Hepatocyte (in vitro differentiated cells): ENCODE measurements at regions not wholly inside any gene's neighbourhood (a gene's known extent, or its start where the extent isn't known, plus 50 kb on each side); places are given as distances from the start of the nearest gene placed in this dataset.

Experiments used
- DNase-seq: peaks from one replicate; pipeline ENCODE4 v3.0.0-alpha.2; 2016; ENCODE audit warnings: low spot score
- H2AFZ ChIP-seq: fragments of 200-600 bp; sonication (generic); 2 replicates; pipeline ENCODE4 v1.6.0; 2016; ENCODE audit warnings: antibody characterized with exemption, mild to moderate bottlenecking
- H3K27ac ChIP-seq: fragments of 200-600 bp; sonication (generic); 2 replicates; pipeline ENCODE4 v1.5.1; 2016; ENCODE audit warnings: mild to moderate bottlenecking
- H3K27me3 ChIP-seq: fragments of 200-600 bp; sonication (generic); 2 replicates; pipeline ENCODE4 v1.6.1; 2016
- H3K36me3 ChIP-seq: fragments of 200-600 bp; sonication (generic); replicated peaks from 2 replicates; pipeline ENCODE4 v1.5.1; 2016; ENCODE audit warnings: low read depth; ENCODE audit not compliant: insufficient read depth
- H3K4me1 ChIP-seq: fragments of 200-600 bp; sonication (generic); 2 replicates; pipeline ENCODE4 v1.5.1; 2016; ENCODE audit warnings: mild to moderate bottlenecking, moderate library complexity; ENCODE audit not compliant: insufficient read depth
- H3K4me2 ChIP-seq: fragments of 200-600 bp; sonication (generic); 2 replicates; pipeline ENCODE4 v1.6.0; 2016
- H3K4me3 ChIP-seq: fragments of 200-600 bp; sonication (generic); 2 replicates; pipeline ENCODE4 v1.5.1; 2016; ENCODE audit warnings: mild to moderate bottlenecking
- H3K79me2 ChIP-seq: fragments of 200-600 bp; sonication (generic); 2 replicates; pipeline ENCODE4 v1.6.0; 2017; ENCODE audit warnings: mild to moderate bottlenecking
- H3K9me2 ChIP-seq: fragments of 200-600 bp; sonication (generic); replicated peaks from 2 replicates; pipeline ENCODE4 v1.6.0; 2017; ENCODE audit warnings: mild to moderate bottlenecking; ENCODE audit not compliant: insufficient read depth
- H3K9me3 ChIP-seq: fragments of 200-600 bp; sonication (generic); 2 replicates; pipeline ENCODE4 v1.5.1; 2016; ENCODE audit warnings: low read depth, mild to moderate bottlenecking
- H4K20me1 ChIP-seq: fragments of 200-600 bp; sonication (generic); 2 replicates; pipeline ENCODE4 v1.6.0; 2016; ENCODE audit warnings: mild to moderate bottlenecking; ENCODE audit not compliant: insufficient read depth, poor library complexity, severe bottlenecking
- EZH2 ChIP-seq: fragments of 200-600 bp; sonication (generic); IDR thresholded peaks from 2 replicates; pipeline ENCODE4 v1.6.1; 2016; ENCODE audit warnings: antibody characterized with exemption, mild to moderate bottlenecking, borderline replicate concordance
- EZH2phosphoT487 ChIP-seq: fragments of 200-600 bp; sonication (generic); IDR thresholded peaks from one replicate; pipeline ENCODE4 v1.6.1; 2018; ENCODE audit warnings: antibody characterized with exemption, mild to moderate bottlenecking, low read depth, moderate library complexity; ENCODE audit not compliant: unreplicated experiment, severe bottlenecking
- WGBS: methylation state at CpG from one replicate; pipeline ENCODE4 v1.1.6; 2016; ENCODE audit warnings: low lambda C conversion rate; ENCODE audit errors: missing lambda C conversion rate; 5-methylcytosine and 5-hydroxymethylcytosine counted together
- TF ChIP-seq, protein P1 (sequence below): fragments of 200-600 bp; sonication (generic); IDR thresholded peaks from 2 replicates; pipeline ENCODE4 v1.5.1; 2016; ENCODE audit warnings: antibody characterized with exemption, mild to moderate bottlenecking; ENCODE audit not compliant: poor library complexity

DNA sequence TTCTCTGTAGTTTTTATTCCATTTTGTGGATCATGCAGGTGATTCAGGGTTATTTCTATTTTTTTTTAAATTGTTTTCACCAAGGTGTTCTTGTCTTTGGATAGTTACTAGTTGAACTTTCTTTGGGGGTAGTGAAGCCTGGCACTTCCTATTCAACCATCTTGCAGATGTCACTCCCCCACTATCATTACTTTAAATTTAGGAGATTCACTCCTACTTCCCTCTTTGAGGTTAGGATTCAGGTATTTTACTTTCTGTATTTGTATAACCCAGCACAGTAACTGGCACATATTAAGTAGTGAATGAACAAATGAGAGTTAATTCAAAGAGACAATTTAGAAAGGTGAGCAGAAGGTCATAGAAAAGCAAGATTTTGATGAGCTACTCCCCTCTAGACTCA lies 255.6 kb downstream of the ATP23 start:
- Histone ChIP-seq H3K4me1 (no peaks in the 10 kb centered on the region), H3K27me3 (no peaks in the 10 kb centered on the region), H3K4me2 (no peak overlapping the region), H2AFZ (no peak overlapping the region), H3K27ac (no peak overlapping the region), H4K20me1 (no peaks in the 10 kb centered on the region), H3K79me2 (no peaks in the 10 kb centered on the region), H3K9me3 (no peaks in the 10 kb centered on the region), H3K4me3 (no peak overlapping the region), H3K9me2 (no peaks in the 10 kb centered on the region), H3K36me3 (no peaks in the 10 kb centered on the region)
- TF ChIP-seq, protein P1, sequence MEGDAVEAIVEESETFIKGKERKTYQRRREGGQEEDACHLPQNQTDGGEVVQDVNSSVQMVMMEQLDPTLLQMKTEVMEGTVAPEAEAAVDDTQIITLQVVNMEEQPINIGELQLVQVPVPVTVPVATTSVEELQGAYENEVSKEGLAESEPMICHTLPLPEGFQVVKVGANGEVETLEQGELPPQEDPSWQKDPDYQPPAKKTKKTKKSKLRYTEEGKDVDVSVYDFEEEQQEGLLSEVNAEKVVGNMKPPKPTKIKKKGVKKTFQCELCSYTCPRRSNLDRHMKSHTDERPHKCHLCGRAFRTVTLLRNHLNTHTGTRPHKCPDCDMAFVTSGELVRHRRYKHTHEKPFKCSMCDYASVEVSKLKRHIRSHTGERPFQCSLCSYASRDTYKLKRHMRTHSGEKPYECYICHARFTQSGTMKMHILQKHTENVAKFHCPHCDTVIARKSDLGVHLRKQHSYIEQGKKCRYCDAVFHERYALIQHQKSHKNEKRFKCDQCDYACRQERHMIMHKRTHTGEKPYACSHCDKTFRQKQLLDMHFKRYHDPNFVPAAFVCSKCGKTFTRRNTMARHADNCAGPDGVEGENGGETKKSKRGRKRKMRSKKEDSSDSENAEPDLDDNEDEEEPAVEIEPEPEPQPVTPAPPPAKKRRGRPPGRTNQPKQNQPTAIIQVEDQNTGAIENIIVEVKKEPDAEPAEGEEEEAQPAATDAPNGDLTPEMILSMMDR, result no peak
- TF ChIP-seq EZH2 (no peak), EZH2phosphoT487 (no peak)
- no peak for DNase-seq

DNA sequence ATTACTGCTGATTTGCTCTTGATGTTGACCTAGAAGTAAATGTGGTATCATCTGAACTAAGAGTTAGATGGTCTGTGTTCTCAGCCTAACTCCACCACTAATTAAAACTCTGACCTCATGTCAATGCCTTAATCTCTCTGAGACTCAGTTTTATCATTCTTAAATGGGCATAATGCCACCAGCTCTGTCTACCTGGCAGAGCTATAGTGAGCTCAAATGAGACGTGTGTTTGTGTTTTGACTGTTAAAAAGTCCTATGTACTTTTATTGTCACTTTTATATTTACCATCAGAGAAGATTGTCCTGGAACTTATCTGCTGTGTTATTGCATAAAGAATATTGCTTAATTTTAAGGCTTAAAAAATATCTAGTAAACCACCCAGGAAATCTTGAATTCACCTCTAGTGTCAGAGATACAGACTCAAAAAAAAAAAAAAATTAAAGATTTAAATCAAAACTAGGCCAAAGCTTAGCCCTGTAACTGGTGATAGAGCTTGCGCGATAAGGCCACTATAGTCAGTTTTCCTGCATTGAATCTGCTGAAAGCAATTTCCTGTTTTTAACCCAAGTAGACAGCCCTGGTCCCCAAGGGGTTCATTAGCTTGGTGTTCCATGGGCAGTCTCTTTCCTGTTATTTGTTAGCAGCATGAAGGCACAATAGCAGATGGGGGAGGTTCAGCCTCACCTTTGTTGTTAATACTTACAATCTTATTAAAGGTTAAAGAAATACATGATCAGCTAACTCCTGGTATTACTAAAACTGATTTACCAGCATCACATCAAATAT lies 261.8 kb downstream of the ATP23 start:
- no peak overlapping the region for H3K4me2 ChIP-seq
- no peak overlapping the region for H3K27ac ChIP-seq
- TF ChIP-seq, protein P1, result no peak
- no peak for TF ChIP-seq EZH2
- TF ChIP-seq EZH2phosphoT487, result no peak
- no peak for DNase-seq
- no peaks in the 10 kb centered on the region for H3K79me2 ChIP-seq
- H3K4me3 ChIP-seq, result no peak overlapping the region
- H3K4me1 ChIP-seq, result no peaks in the 10 kb centered on the region
- H4K20me1 ChIP-seq, result no peaks in the 10 kb centered on the region
- H3K27me3 ChIP-seq, result no peaks in the 10 kb centered on the region
- H3K9me3 ChIP-seq, result no peaks in the 10 kb centered on the region
- H3K9me2 ChIP-seq, result no peaks in the 10 kb centered on the region
- 83% methylated on average over 3 of the region's 3 CpGs for WGBS
- H3K36me3 ChIP-seq, result no peaks in the 10 kb centered on the region
- H2AFZ ChIP-seq, result no peak overlapping the region

DNA sequence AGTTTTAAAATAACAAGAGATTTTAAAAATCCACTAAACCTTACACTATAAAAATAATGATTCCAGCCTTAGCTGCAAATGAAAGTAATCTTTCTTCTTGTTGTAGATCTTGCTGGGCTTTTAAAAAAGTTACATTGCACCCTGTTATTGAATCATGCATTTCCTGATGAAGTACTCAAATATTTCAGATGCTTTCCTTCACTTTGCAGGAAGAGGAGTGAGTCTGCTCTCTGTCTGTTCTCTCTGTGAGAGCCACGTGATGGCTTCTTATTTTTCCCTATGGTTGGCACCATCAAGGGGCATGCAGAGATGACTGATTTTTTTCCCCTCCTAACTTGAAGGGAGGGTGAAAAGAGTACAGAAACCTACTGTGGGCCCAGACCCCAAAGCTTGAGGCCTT lies 262.7 kb downstream of the ATP23 start:
- no peak for DNase-seq
- no peaks in the 10 kb centered on the region for H4K20me1 ChIP-seq
- H3K27me3 ChIP-seq, result no peaks in the 10 kb centered on the region
- H3K9me3 ChIP-seq, result no peaks in the 10 kb centered on the region
- H2AFZ ChIP-seq, result no peak overlapping the region
- 59% methylated on average over 1 of the region's 1 CpG for WGBS
- H3K4me2 ChIP-seq, result no peak overlapping the region
- no peaks in the 10 kb centered on the region for H3K4me1 ChIP-seq
- TF ChIP-seq EZH2 (no peak), EZH2phosphoT487 (no peak)
- TF ChIP-seq, protein P1, result no peak
- no peaks in the 10 kb centered on the region for H3K9me2 ChIP-seq
- H3K36me3 ChIP-seq, result no peaks in the 10 kb centered on the region
- no peaks in the 10 kb centered on the region for H3K79me2 ChIP-seq
- no peak overlapping the region for H3K27ac ChIP-seq
- no peak overlapping the region for H3K4me3 ChIP-seq
